GM18861 (cell line): ENCODE measurements at regions not wholly inside any gene's neighbourhood (a gene's known extent, or its start where the extent isn't known, plus 50 kb on each side); places are given as distances from the start of the nearest gene placed in this dataset.
"Not testable (repeated sequence)": the region's sequence is repeated elsewhere in the genome, so short reads cannot be mapped to it uniquely, and the experiment has no call there.

ENCODE experiments used
- ATAC-seq: cut with Tn5 transposase; IDR thresholded peaks from one replicate; pipeline ENCODE4 v1.9.1; 2021; ENCODE audit not compliant: unreplicated experiment

DNA sequence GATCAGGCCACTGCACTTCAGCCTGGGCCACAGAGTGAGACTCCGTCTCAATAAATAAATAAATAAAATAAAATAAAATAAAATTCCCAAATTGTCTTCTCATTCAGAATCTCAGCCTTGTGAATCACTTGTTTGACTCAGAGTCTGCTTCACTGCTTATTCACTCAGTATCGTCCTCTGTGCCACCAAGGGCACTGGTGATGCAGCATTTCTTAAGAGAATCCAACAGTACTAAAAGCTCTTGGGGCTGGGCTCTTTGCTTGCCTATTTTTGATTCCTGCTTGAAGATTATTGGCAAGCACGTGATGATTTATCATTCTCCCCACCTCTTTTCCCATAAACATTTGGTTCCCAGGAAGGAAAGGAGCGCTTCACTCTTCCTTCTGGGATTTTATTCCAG lies 54.8 kb upstream of the HMGB1 start:
- ATAC-seq = no peak

GRCh38 chr13:30523211-30523610 lies 57.5 kb upstream of the HMGB1 start:
- ATAC-seq = no peak

GRCh38 chr13:30523817-30524216 lies 58.1 kb upstream of the HMGB1 start:
- not testable (repeated sequence) for ATAC-seq

- ATAC-seq = not testable (repeated sequence)
Measured at GRCh38 chr13:30525212-30525611, 59.5 kb upstream of the HMGB1 start.

DNA sequence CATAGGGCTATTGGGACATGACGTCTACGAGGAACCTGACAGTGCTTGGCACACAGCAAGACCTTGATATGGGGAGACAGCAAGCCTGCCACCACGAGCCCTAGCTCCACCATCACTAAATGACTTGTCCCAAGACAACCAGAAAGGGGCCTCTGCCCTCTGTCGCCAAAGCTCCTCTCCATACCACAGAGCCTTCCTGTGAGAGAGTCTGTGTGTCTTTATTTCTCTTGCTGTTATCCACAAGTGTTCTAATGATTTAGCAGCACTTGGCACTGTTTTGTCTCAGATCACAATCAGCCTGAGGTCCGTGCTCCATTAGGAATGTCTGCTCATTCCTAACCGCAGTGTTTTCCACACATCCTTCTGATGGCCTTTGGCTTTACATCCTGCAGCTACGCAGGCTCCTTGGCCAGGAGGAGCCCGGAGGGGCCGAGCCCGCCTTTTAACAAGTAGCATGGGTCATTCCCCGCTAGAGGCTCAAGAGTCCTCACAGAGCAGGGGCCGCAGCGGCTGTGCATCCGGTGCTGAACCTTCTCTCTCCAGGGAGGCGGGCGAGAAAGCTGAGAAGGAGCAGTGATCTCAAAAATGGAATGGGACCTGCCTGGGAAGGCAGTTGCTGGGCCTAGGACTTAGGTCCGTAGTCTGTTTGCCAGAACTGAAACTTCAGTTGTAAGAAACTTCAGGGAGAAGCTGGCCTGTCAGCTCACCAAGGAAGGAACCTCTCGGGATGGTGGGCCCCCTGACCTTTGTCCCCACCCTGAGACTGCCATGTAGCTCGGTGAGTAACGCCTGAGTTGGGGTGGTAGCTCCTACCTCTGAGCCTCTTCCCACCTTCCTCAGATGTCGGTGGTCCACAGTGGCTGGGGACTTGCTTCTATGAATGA lies 61.1 kb upstream of the HMGB1 start:
- no peak for ATAC-seq

- ATAC-seq = peak; percentile 94
Measured at GRCh38 chr13:30529085-30529834, 63.5 kb upstream of the HMGB1 start.

- no peak for ATAC-seq
Measured at GRCh38 chr13:30535046-30535445, 69.3 kb upstream of the HMGB1 start.

GRCh38 chr13:30545320-30545719 lies 72.4 kb upstream of the USPL1 start:
- no peak for ATAC-seq

- not testable (repeated sequence) for ATAC-seq
Measured at GRCh38 chr13:30548046-30548445, 69.7 kb upstream of the USPL1 start.

- ATAC-seq = peak; percentile 87
Measured at GRCh38 chr13:30551189-30551588, 66.5 kb upstream of the USPL1 start.

GRCh38 chr13:30552567-30552966 lies 65.2 kb upstream of the USPL1 start:
- no peak for ATAC-seq

DNA sequence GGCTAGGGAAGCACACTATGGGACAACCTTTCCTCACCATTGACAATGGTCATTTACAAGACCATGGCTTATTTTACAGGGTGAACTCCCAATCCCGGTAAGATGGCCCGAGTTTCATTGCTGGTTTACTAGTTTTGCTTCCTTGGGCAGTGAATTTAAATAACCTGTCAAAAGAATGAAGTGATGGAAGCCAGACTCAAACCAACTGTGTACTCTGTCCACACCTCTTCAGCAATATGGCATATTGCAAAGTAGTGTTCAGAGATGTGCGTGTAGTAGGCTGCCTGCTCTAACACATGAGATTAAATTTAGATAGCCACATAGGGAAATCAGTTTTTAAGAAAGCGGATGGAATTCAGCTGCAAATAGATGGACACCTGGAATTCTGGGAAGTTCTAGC lies 58.4 kb upstream of the USPL1 start:
- ATAC-seq = no peak

DNA sequence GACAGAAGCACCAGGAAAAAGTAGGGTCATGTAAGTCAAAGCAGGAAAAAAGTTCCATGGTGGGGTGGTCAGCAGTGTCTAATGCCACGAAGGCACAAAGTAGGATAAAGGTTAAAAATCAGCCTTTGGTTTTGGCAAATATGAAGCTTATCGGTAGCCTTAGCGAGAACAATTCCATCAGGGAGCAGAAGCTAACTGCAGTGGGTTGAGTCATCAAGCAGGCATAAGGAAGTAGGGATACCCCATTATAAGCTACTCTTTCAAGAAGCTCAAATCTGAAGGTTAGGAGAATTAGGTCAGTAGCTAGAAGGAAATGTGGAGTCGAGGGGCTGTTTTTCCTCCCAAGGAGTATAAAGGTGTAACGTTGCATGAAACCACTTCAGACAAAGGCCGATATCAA lies 57.5 kb upstream of the USPL1 start:
- ATAC-seq = no peak

- no peak for ATAC-seq
Measured at GRCh38 chr13:30561511-30561910, 56.2 kb upstream of the USPL1 start.

DNA sequence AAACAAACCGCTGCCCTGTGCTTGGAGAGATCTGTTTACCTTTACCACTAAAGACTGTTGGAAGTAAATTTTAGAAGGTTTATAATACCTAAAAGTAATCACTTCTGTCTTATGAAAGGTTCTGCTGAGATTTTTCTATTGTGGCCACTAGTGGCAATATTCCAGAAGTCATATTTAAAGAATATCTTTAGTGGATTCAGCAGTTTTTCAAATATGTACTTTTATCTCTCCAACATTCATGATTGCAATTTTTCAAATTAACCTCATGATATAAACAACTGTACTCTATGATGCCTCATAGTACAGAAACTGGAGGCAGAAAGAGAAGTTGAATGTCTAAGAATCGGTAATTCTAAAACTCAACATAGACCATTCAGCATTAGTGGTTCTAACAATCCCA lies 53.2 kb upstream of the USPL1 start:
- ATAC-seq = no peak

DNA sequence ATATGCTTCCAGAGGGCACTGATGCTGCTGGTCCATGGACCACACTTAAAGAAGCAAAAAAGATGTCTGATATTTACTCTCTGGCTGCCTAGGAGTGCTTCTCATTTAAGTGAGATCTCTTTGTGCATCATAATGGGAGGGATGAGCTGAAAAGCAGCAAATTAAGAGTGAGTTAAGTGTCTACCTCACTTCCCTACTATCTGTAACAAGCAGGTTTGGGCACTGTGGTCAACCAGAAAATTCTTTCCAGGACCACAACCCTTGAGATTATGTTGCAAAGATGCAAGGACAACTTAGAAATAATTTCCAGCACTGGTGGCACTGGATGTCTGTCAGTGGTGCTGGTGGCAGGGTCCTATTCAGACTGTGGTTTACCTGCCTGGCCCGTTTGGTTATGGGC lies 52.1 kb upstream of the USPL1 start:
- no peak for ATAC-seq

DNA sequence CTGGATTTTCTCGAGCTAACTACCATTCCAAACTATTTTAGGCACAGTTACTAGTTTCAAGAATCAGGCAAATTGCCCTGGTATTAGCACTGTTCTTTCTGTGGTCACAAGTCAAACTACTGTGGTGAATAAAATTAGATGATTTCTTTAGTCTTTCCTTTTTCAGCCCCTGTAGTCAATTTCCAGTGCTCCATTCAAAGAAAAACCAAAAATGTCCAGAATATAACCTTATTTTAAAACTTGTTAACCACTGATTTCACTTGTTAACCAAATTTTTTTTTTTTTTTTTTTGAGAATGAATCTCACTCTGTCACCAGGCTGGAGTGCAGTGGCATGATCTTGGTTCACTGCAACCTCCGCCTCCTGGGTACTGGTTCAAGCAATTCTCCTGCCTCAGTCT lies 50.6 kb upstream of the USPL1 start:
- no peak for ATAC-seq
